ENCODE measurements at regions not wholly inside any gene's neighbourhood (a gene's known extent, or its start where the extent isn't known, plus 50 kb on each side); places are given as distances from the start of the nearest gene placed in this dataset.

- DNase-seq (ENCODE audit: low spot score in 2 of 2), result no peak
- Histone ChIP-seq H3K27me3 (no peaks in the 10 kb centered on the region), H3K4me1 (no peaks in the 10 kb centered on the region), H3K36me3 (no peaks in the 10 kb centered on the region), H3K27ac (peak overlapping the region in 1 of 2 donors; percentile 14), H3K4me3 (no peak overlapping the region), H3K9me3 (no peaks in the 10 kb centered on the region)
- intact Hi-C loops (cut with DNase I; ENCODE audit: low total_unique reads), result no loop called here
- TF ChIP-seq POLR2AphosphoS5 (IDR thresholded peaks at IDR 0.05) (no peak), CTCF (IDR thresholded peaks at IDR 0.05) (no peak), POLR2A (IDR thresholded peaks at IDR 0.05) (no peak)
Measured at GRCh38 chr3:144772372-144772771, 800.7 kb downstream of the DIPK2A start.

GRCh38 chr3:144773350-144773749 lies 801.7 kb downstream of the DIPK2A start:
- H3K36me3 ChIP-seq, result no peaks in the 10 kb centered on the region
- TF ChIP-seq CTCF (IDR thresholded peaks at IDR 0.05) (no peak), POLR2A (IDR thresholded peaks at IDR 0.05) (no peak), POLR2AphosphoS5 (IDR thresholded peaks at IDR 0.05) (no peak)
- no peaks in the 10 kb centered on the region for H3K9me3 ChIP-seq
- no peak for DNase-seq (ENCODE audit: low spot score in 2 of 2)
- H3K27me3 ChIP-seq, result no peaks in the 10 kb centered on the region
- intact Hi-C loops (cut with DNase I; ENCODE audit: low total_unique reads), result no loop called here
- H3K4me3 ChIP-seq, result no peak overlapping the region
- no peaks in the 10 kb centered on the region for H3K4me1 ChIP-seq
- no peak overlapping the region for H3K27ac ChIP-seq

- H3K27ac ChIP-seq, result no peak overlapping the region
- DNase-seq (ENCODE audit: low spot score in 2 of 2), result no peak
- no peaks in the 10 kb centered on the region for H3K27me3 ChIP-seq
- H3K4me3 ChIP-seq, result no peak overlapping the region
- TF ChIP-seq CTCF (IDR thresholded peaks at IDR 0.05) (no peak), POLR2AphosphoS5 (IDR thresholded peaks at IDR 0.05) (no peak), POLR2A (IDR thresholded peaks at IDR 0.05) (no peak)
- intact Hi-C loops (cut with DNase I; ENCODE audit: low total_unique reads), result no loop called here
- H3K36me3 ChIP-seq, result no peaks in the 10 kb centered on the region
- H3K9me3 ChIP-seq, result no peaks in the 10 kb centered on the region
- no peaks in the 10 kb centered on the region for H3K4me1 ChIP-seq
Measured at GRCh38 chr3:144774897-144775296, 803.3 kb downstream of the DIPK2A start.

- H3K4me3 ChIP-seq, result no peak overlapping the region
- TF ChIP-seq POLR2AphosphoS5 (IDR thresholded peaks at IDR 0.05) (no peak), CTCF (IDR thresholded peaks at IDR 0.05) (no peak)
- no peak for DNase-seq (ENCODE audit: low spot score in 2 of 2)
- H3K36me3 ChIP-seq, result no peaks in the 10 kb centered on the region
- H3K27ac ChIP-seq, result no peak overlapping the region
- intact Hi-C loops (cut with DNase I; ENCODE audit: low total_unique reads), result no loop called here
- H3K9me3 ChIP-seq, result no peaks in the 10 kb centered on the region
- H3K27me3 ChIP-seq, result no peaks in the 10 kb centered on the region
- H3K4me1 ChIP-seq, result no peaks in the 10 kb centered on the region
Measured at GRCh38 chr3:144775551-144775950, 803.9 kb downstream of the DIPK2A start.

GRCh38 chr3:144777906-144778305 lies 806.3 kb downstream of the DIPK2A start:
- Histone ChIP-seq H3K4me1 (no peaks in the 10 kb centered on the region), H3K9me3 (no peaks in the 10 kb centered on the region), H3K27ac (no peak overlapping the region), H3K36me3 (no peaks in the 10 kb centered on the region), H3K27me3 (no peaks in the 10 kb centered on the region), H3K4me3 (no peak overlapping the region)
- DNase-seq (ENCODE audit: low spot score in 2 of 2), result no peak
- intact Hi-C loops (cut with DNase I; ENCODE audit: low total_unique reads), result no loop called here
- TF ChIP-seq CTCF (IDR thresholded peaks at IDR 0.05) (no peak), POLR2A (IDR thresholded peaks at IDR 0.05) (no peak), POLR2AphosphoS5 (IDR thresholded peaks at IDR 0.05) (no peak)

Measured in breast epithelium (tissue), 4 donors.